Body of pancreas (tissue), 4 donors: ENCODE measurements at regions not wholly inside any gene's neighbourhood (a gene's known extent, or its start where the extent isn't known, plus 50 kb on each side); places are given as distances from the start of the nearest gene placed in this dataset.

ENCODE experiments used
- CTCF ChIP-seq, 7 experiments: fragments of 450-650 bp in 4 of 7; fragments of 200-600 bp in 3 of 7; sonication (generic) in 3 of 7; IDR thresholded peaks; one replicate each; pipeline ENCODE4 v1.5.1; 2016 to 2019; ENCODE audit warnings: antibody characterized with exemption in 7 of 7
- POLR2A ChIP-seq, 3 donors: fragments of 450-650 bp; IDR thresholded peaks; one replicate each; pipeline ENCODE4 v1.6.1; 2016; ENCODE audit warnings: antibody characterized with exemption in 3 of 3, mild to moderate bottlenecking in 2 of 3

- TF ChIP-seq CTCF (IDR thresholded peaks at IDR 0.05) (no peak), POLR2A (IDR thresholded peaks at IDR 0.05) (no peak)
Measured at GRCh38 chr21:35169574-35169973, 120.5 kb upstream of the RUNX1 start.
